ENCODE measurements at regions not wholly inside any gene's neighbourhood (a gene's known extent, or its start where the extent isn't known, plus 50 kb on each side); places are given as distances from the start of the nearest gene placed in this dataset.
"Not testable (repeated sequence)": the region's sequence is repeated elsewhere in the genome, so short reads cannot be mapped to it uniquely, and the experiment has no call there.

- DNase-seq = no peak
These were observed 50.7 kb upstream of the VPREB1 start for GRCh38 chr22:22193923-22194322.

DNA sequence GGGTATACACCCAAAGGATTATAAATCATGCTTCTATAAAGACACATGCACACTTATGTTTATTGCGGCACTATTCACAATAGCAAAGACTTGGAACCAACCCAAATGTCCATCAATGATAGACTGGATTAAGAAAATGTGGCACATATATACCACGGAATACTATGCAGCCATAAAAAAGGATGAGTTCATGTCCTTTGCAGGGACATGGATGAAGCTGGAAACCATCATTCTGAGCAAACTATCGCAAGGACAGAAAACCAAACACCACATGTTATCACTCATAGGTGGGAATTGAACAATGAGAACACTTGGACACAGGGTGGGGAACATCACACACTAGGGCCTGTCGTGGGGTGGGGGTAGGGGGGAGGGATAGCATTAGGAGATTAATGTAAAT lies 51.1 kb upstream of the VPREB1 start:
- not testable (repeated sequence) for DNase-seq

GRCh38 chr22:22193006-22193405 lies 51.6 kb upstream of the VPREB1 start:
- DNase-seq = not testable (repeated sequence)

GRCh38 chr22:22189796-22190195 lies 54.8 kb upstream of the VPREB1 start:
- DNase-seq = not testable (repeated sequence)

DNA sequence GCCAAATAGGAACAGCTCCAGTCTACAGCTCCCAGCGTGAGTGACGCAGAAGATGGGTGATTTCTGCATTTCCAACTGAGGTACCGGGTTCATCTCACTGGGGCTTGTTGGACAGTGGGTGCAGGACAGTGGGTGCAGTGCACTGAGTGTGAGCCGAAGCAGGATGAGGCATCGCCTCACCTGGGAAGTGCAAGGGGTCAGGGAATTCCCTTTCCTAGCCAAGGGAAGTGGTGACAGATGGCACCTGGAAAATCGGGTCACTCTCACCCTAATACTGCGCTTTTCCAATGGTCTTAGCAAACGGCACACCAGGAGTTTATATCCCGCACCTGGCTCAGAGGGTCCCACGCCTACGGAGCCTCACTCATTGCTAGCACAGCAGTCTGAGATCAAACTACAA lies 56.7 kb upstream of the VPREB1 start:
- DNase-seq = not testable (repeated sequence)

- DNase-seq = no peak
These were observed 57.3 kb upstream of the VPREB1 start for GRCh38 chr22:22187299-22187698.

DNA sequence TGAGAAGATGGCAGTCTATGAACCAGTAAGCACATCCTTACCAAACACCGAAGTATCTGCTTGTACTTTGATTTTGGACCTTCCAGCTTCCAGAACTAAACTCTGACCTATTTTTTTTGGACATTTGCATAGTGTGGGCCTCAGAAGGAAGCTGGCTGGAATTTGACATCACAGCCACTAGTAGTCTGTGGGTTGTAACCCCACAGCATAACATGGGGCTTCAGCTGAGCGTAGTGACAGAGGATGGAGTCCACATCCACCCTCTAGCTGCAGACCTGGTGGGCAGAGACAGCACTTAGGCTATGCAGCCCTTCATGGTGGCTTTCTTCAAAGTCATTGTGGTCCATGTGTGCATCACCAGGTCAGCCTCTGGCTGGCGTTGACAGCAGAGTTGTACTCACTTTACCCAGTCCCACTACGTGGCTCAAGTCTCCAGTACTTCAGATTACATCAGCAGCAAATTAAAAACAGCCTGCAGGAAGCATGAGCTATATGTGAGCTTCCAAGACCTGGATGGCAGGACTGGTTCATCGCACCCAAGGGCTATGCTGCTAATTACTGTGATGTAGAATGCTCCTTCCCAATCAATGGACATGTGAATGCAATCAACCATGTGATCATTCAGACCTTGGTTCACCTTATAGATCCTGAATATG lies 58.6 kb upstream of the VPREB1 start:
- DNase-seq = no peak

DNA sequence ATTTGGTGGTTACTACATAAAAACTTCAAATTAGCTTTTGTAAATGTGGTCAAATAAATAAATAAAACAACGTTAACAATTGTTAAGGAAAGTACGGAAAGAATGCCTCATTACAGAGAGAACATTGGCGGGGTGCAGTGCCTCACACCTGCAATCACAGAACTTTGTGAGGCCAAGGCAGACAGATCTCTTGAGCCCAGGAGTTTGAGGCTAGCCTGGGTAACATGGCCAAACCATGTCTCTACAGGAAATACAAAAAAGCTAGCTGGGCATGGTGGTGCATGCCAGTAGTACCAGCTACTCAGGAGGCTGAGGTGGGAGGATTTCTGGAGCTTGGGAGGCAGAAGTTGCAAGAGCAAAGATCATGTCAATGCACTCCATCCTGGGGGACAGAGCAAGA lies 59.4 kb upstream of the VPREB1 start:
- no peak for DNase-seq

- no peak for DNase-seq
These were observed 60.2 kb upstream of the VPREB1 start for GRCh38 chr22:22184277-22184807.

- no peak for DNase-seq
These were observed 61.7 kb upstream of the VPREB1 start for GRCh38 chr22:22182990-22183264.

GRCh38 chr22:22182218-22182989 lies 62.2 kb upstream of the VPREB1 start:
- no peak for DNase-seq

DNA sequence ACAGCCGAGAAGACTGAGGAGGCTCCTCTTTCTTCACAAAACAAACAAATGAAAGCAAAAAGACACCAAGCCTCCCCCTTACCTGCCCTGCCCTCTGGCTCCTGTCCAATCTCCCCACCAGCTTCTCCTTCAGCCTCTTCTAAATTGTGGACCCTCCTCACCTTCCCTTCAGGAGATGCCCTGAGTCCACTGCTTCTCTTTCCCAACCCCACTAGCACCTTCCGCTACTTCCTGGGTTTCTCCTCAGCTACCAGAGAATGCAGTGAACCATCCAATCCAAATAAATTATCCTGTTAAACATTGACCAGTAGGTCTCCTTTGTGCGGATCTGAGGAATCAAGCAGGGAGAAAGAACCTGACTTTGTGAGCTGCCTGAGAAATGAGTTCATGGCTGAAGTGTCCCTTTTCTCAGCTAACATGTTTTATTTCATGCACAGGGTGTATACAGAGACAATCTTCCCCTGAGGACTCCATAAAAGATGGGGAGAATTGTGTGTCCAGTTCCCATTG lies 63.2 kb upstream of the VPREB1 start:
- DNase-seq = peak; percentile 0

DNA sequence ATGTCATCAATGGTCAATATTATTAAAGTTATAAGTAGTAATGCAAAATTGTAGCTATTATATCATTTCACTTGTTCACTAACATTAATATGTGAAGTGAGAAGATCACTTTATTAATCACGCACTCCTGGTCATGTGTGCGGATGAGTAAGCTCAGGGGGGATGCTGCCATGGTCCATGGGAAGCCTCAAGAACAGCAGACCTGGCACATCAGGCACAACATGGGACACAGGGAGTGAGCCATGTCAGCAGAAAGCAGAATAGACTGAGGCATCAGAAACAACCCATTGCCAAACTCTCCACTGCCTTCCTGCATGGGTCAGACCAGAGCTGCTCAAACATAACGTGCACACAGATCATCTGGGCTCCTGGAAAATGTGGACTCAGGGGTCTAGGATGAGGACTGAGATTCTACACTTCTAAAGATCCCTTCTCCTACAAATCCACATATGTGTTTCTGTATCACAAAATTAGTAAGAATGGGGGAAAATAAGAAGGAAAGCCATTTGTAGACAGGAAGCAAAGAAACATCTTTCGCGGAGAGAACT lies 63.8 kb upstream of the VPREB1 start:
- DNase-seq = peak; percentile 2

DNA sequence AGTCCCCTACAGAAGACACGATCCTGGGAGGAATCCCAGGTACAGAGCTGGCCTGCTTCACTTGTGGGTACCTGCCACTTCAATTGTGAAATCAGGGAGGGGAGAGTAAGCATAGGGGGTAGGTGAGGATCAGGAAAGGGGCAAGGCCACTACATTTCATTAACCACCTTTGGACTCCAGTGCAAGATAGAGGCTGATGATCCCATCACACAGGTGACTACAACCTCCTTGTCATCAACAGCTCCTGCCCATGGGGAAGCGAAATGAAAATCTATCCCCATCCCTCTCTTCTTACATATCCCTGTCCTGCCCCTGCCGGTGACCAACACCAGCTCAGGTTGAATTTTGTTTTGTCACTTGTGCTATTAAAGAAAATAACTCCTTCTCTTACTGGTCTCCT lies 64.7 kb upstream of the VPREB1 start:
- no peak for DNase-seq

- DNase-seq = no peak
These were observed 65.6 kb upstream of the VPREB1 start for GRCh38 chr22:22178992-22179391.

DNA sequence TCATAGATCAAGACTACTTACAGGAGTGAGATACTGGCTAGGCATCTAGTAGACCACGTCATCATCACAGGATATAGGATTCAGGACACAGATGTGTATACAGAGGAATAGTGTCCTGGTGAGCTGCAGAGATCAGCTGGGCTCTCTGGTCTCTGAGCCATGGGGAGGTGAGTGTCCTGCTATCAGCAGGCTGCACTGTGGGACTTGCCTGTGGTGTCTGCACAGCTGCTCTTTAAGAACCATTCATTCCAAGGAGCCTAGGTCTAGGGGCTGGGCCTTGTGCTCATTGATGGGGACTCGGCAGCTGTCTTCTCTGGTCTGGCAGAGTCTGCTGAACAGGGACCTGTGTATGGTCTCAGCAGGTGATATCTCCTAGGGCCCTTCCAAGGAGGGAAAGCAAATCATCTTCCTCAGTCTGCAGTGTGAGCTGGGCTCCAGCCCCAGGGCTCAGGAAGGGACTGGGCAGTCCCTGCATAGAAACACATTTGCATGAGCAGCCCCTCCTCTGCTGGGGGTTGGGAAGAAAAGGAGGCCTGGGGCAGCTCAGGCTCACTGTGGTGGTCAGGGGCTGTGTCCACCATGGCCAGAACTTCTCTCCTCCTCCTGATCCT lies 66.1 kb upstream of the VPREB1 start:
- peak; percentile 0 for DNase-seq

DNA sequence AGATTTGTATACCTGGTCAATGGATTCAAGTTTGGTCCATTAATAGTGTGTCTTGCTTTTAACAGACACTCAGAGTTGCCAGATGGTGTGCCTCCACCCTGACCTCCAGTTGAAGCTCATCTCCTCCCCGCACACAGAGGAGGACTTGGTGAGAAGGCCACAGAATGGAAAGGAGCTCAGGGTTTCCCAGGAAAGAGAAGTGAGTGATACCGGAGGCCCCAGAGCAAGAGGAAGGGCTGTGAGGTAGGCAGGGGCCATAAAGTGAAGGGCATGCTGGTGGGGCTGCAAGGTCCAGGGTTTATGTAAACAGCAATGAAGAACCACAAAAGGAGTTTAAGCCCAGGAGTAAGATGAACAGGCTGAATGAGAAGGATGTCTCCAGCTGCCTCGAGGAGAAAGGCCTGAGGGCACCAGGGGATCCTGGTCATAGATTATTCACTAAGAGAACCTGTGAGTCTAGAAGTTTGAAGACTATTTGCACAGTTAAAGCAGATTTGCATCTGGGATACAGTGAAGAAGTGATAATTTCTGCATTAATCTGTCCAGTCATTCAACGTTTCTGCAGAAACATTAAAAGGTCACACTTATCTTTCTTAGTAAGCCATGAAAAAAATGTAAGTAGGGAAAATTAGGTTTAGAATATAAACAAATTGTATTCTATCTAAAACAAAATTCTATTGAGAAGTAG lies 67.5 kb upstream of the VPREB1 start:
- DNase-seq = no peak

DNA sequence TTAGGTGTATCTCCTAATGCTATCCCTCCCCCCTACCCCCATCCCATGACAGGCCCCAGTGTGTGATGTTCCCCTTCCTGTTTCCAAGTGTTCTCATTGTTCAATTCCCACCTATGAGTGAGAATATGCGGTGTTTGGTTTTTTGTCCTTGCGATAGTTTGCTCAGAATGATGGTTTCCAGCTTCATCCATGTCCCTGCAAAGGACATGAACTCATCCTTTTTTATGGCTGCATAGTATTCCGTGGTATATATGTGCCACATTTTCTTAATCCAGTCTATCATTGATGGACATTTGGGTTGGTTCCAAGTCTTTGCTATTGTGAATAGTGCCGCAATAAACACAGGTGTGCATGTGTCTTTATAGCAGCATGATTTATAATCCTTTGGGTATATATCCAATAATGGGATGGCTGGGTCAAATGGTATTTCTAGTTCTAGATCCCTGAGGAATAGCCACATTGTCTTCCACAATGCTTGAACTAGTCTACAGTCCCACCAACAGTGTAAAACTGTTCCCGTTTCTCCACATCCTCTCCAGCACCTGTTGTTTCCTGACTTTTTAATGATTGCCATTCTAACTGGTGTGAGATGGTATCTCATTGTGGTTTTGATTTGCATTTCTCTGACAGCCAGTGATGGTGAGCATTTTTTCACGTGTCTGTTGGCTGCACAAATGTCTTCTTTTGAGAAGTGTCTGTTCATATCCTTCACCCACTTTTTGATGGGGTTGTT lies 71.5 kb upstream of the VPREB1 start:
- DNase-seq = not testable (repeated sequence)

DNA sequence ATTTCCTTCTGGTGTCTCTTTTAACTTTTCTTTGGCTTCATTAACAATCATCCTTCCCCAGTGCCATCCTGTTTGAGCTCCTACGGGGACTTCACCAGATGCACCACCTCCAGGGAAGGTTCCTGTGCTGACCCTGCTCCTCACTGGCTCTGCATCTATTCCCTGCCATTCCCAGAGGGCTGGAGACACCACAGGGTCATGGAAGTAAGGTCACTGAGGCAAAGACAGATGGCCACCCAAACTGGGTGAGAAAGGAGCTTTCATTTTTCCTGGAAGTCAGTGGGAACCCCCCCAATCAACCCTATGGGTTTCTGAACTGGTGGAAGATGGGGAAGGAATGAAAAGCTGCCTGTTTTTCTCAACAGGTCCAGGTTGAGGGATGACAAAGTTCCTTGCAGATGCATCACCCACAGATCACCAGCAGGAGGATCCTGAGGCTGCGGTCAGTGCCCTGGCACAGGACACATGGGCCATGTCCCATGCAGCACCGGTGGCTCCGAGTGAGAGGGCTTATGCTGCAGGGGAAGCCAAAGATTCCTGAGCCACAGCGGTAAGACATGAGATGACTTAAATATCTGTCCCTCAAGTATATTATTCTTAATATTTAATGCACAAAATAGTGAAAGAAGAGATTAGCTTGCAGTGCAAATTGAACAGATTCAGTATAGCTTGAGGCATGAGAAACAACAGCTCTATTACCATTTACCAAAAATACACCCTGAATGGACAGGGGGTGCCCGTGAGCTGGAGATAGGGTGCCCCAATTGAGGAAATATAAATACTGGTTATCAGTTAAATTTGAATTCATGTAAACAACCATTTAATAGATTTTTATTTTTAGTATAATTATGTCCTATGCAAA lies 73.0 kb upstream of the VPREB1 start:
- no peak for DNase-seq

DNA sequence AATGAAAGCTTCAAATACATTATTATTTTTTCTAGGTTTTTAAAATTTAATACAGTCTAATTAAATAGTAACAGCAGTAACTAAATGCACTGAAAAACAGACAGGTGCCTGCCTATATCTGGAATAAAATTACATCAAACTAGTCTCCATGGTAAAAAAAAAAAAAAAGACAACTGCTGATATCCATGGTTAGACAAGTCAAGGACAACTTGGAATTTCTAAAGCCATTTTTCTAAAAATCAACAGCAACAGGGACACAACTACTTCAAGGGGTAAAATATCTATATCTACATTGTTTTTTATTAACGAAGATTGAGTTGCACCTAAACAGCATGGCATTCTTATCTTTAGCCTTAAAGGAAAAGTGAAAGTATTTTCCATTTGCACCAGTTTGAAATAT lies 74.7 kb upstream of the VPREB1 start:
- DNase-seq = no peak
